GM18870 (cell line): ENCODE measurements at regions not wholly inside any gene's neighbourhood (a gene's known extent, or its start where the extent isn't known, plus 50 kb on each side); places are given as distances from the start of the nearest gene placed in this dataset.
"Not testable (repeated sequence)": the region's sequence is repeated elsewhere in the genome, so short reads cannot be mapped to it uniquely, and the experiment has no call there.

Experiments used
- ATAC-seq: cut with Tn5 transposase; IDR thresholded peaks from one replicate; pipeline ENCODE4 v1.9.1; 2021; ENCODE audit warnings: moderate library complexity; ENCODE audit not compliant: unreplicated experiment

GRCh38 chr3:152621006-152621868 is 213.7 kb upstream of the P2RY1 start:
- no peak for ATAC-seq

GRCh38 chr3:152621967-152622810 is 212.7 kb upstream of the P2RY1 start:
- ATAC-seq, result no peak

- no peak for ATAC-seq
Observed at GRCh38 chr3:152622811-152623167, 212.1 kb upstream of the P2RY1 start.

- ATAC-seq, result no peak
Observed at GRCh38 chr3:152623286-152623911, 211.5 kb upstream of the P2RY1 start.

GRCh38 chr3:152626226-152626625 is 208.7 kb upstream of the P2RY1 start:
- no peak for ATAC-seq

GRCh38 chr3:152628496-152628895 is 206.4 kb upstream of the P2RY1 start:
- ATAC-seq, result no peak

- ATAC-seq, result no peak
Observed at GRCh38 chr3:152629363-152630122, 205.4 kb upstream of the P2RY1 start.

- ATAC-seq, result no peak
Observed at GRCh38 chr3:152635389-152635788, 199.5 kb upstream of the P2RY1 start.

- no peak for ATAC-seq
Observed at GRCh38 chr3:152636651-152637050, 198.3 kb upstream of the P2RY1 start.

GRCh38 chr3:152638214-152638613 is 196.7 kb upstream of the P2RY1 start:
- no peak for ATAC-seq

- no peak for ATAC-seq
Observed at GRCh38 chr3:152638707-152639450, 196.1 kb upstream of the P2RY1 start.

- no peak for ATAC-seq
Observed at GRCh38 chr3:152641198-152641597, 193.7 kb upstream of the P2RY1 start.

- no peak for ATAC-seq
Observed at GRCh38 chr3:152642658-152643057, 192.3 kb upstream of the P2RY1 start.

GRCh38 chr3:152644478-152644877 is 190.5 kb upstream of the P2RY1 start:
- ATAC-seq, result no peak

- ATAC-seq, result no peak
Observed at GRCh38 chr3:152646004-152646403, 188.9 kb upstream of the P2RY1 start.

- no peak for ATAC-seq
Observed at GRCh38 chr3:152650177-152650576, 184.8 kb upstream of the P2RY1 start.

GRCh38 chr3:152650923-152651322 is 184.0 kb upstream of the P2RY1 start:
- ATAC-seq, result not testable (repeated sequence)

- ATAC-seq, result no peak
Observed at GRCh38 chr3:152656214-152656971, 178.5 kb upstream of the P2RY1 start.

GRCh38 chr3:152656972-152657355 is 178.0 kb upstream of the P2RY1 start:
- no peak for ATAC-seq
